K562 (cell line): ENCODE measurements at regions not wholly inside any gene's neighbourhood (a gene's known extent, or its start where the extent isn't known, plus 50 kb on each side); places are given as distances from the start of the nearest gene placed in this dataset.
A peak's percentile ranks its signal among the peaks of the same experiment; 100 is the strongest.

ENCODE experiments used
- ATAC-seq: fragments of 200-7000 bp; cut with Tn5 transposase; 3 replicates; pipeline ENCODE4 v1.9.1; 2020; ENCODE audit warnings: moderate library complexity
- BruUV-seq: library from RNA; stranded (reverse); fragments of 400-500 nt; replicated peaks from 2 replicates; lab custom pipeline; 2021; lab: Mats Ljungman, UMichigan
- CTCF ChIA-PET: fragments of 300-600 bp; formaldehyde crosslinking; extraction: SDS; loops from one replicate; lab custom pipeline; 2021; ENCODE audit warnings: low intra/inter-chr PET ratio; lab: Yijun Ruan, JAX
- POLR2A ChIA-PET: fragments of 300-600, 350-650 bp; sonication (Branson Sonifier 250); formaldehyde crosslinking; extraction: SDS; loops from one replicate; lab custom pipeline; 2021; ENCODE audit warnings: antibody characterized with exemption, inconsistent platforms; lab: Yijun Ruan, JAX
- DNase-seq, 4 experiments: peaks; one replicate each; pipeline versions ENCODE4 v3.0.0 to v3.0.0-alpha.2; 2011 to 2018; ENCODE audit warnings: low spot score in 3 of 4, mixed read lengths in 3 of 4; ENCODE audit errors: extremely low read depth in 1 of 4
- FAIRE-seq: peaks from 2 replicates; lab custom pipeline; 2011; peaks lifted over from hg19 to GRCh38; lab: Jason Lieb, UNC
- H2AFZ ChIP-seq: 2 replicates; pipeline ENCODE4 v1.6.0; 2011; ENCODE audit warnings: low read depth, low read length, control low read depth, inconsistent platforms
- H3K27ac ChIP-seq: fragments of 200-600 bp; 3 replicates; pipeline ENCODE4 v1.8.0; 2011; ENCODE audit warnings: low read depth, mild to moderate bottlenecking, control low read depth, inconsistent platforms, low read length, moderate library complexity, mixed read lengths; ENCODE audit errors: extremely low read depth
- H3K27me3 ChIP-seq, 2 experiments: fragments of 300-600 bp in 1 of 2; 2 replicates in 1 of 2; 3 replicates in 1 of 2; pipeline versions ENCODE4 v1.6.0 to v1.8.0; 2011; ENCODE audit warnings: inconsistent platforms in 2 of 2, low read length in 2 of 2, mild to moderate bottlenecking in 1 of 2, mixed read lengths in 1 of 2, moderate library complexity in 1 of 2; ENCODE audit not compliant: control insufficient read depth in 2 of 2, insufficient read depth in 2 of 2
- H3K36me3 ChIP-seq: fragments of 300-600 bp; 3 replicates; pipeline ENCODE4 v1.8.0; 2011; ENCODE audit warnings: mild to moderate bottlenecking, low read length, inconsistent platforms; ENCODE audit not compliant: control insufficient read depth, insufficient read depth
- H3K4me1 ChIP-seq, 2 experiments: fragments of 200-600 bp in 1 of 2; replicated peaks in 1 of 2; 2 replicates in 1 of 2; 3 replicates in 1 of 2; pipeline versions ENCODE4 v1.5.1 to v1.8.0; 2011; ENCODE audit warnings: inconsistent platforms in 2 of 2, low read length in 2 of 2, mild to moderate bottlenecking in 1 of 2, mixed read lengths in 1 of 2, moderate library complexity in 1 of 2; ENCODE audit not compliant: control insufficient read depth in 2 of 2, insufficient read depth in 2 of 2
- H3K4me2 ChIP-seq: 2 replicates; pipeline ENCODE4 v1.6.1; 2011; ENCODE audit warnings: low read length, control low read depth, inconsistent platforms, mixed read lengths; ENCODE audit not compliant: insufficient read depth
- H3K4me3 ChIP-seq: fragments of 200-600 bp; sonication (generic), shearing (Covaris generic); 2 replicates; pipeline ENCODE4 v1.5.1; 2016; ENCODE audit warnings: control low read depth, inconsistent platforms
- H3K79me2 ChIP-seq: fragments of 200-600 bp; 3 replicates; pipeline ENCODE4 v1.8.0; 2011; ENCODE audit warnings: low read length, inconsistent platforms; ENCODE audit not compliant: control insufficient read depth, insufficient read depth
- H3K9ac ChIP-seq, 2 experiments: 2 replicates each; pipeline versions ENCODE4 v1.6.0 to v1.6.1; 2011; ENCODE audit warnings: low read depth in 2 of 2, low read length in 2 of 2, control low read depth in 1 of 2, inconsistent platforms in 1 of 2, mild to moderate bottlenecking in 1 of 2, mixed read lengths in 1 of 2; ENCODE audit not compliant: insufficient read depth in 1 of 2
- H3K9me1 ChIP-seq: one replicate; pipeline ENCODE4 v1.6.0; 2011; ENCODE audit warnings: inconsistent platforms, mild to moderate bottlenecking, low read length, moderate library complexity; ENCODE audit not compliant: control insufficient read depth, insufficient read depth
- H3K9me3 ChIP-seq: replicated peaks from 2 replicates; pipeline ENCODE4 v1.5.1; 2011; ENCODE audit warnings: low read depth, low read length, inconsistent platforms; ENCODE audit not compliant: control insufficient read depth, insufficient read depth
- H4K20me1 ChIP-seq: replicated peaks from 2 replicates; pipeline ENCODE4 v1.6.1; 2011; ENCODE audit warnings: low read length, inconsistent platforms, mixed read lengths; ENCODE audit not compliant: control insufficient read depth, insufficient read depth
- CTBP1 ChIP-seq: fragments of 450-650 bp; IDR thresholded peaks from 2 replicates; pipeline ENCODE4 v1.6.1; 2016; ENCODE audit warnings: borderline replicate concordance
- KAT8 ChIP-seq: fragments of 450-650 bp; IDR thresholded peaks from 2 replicates; pipeline ENCODE4 v1.6.1; 2016; ENCODE audit warnings: low read depth, mild to moderate bottlenecking
- NFIC ChIP-seq: fragments of 450-650 bp; IDR thresholded peaks from 2 replicates; pipeline ENCODE4 v1.6.1; 2017; ENCODE audit warnings: mild to moderate bottlenecking, inconsistent platforms
- TARDBP ChIP-seq: fragments of 450-650 bp; IDR thresholded peaks from 2 replicates; pipeline ENCODE4 v1.6.1; 2016
- ZNF431 ChIP-seq: sonication (generic); formaldehyde crosslinking; IDR thresholded peaks from 2 replicates; pipeline ENCODE4 v1.8.0; 2022; ENCODE audit warnings: mild to moderate bottlenecking, missing genetic modification reagents
- WGBS: fragments of 100-300 bp; shearing (Covaris generic); methylation state at CpG from one replicate; pipeline ENCODE4 v1.1.6; 2016; ENCODE audit warnings: low coverage, mixed read lengths; ENCODE audit not compliant: insufficient coverage; ENCODE audit errors: missing lambda C conversion rate; 5-methylcytosine and 5-hydroxymethylcytosine counted together
- in situ Hi-C: fragments of 300-500 bp; cut with MboI; formaldehyde crosslinking; loops from 4 replicates; pipeline ENCODE4 v1.15.0; 2018; ENCODE audit warnings: inconsistent platforms, mixed read lengths
- intact Hi-C: fragments of 100-400 bp; cut with micrococcal nuclease; formaldehyde crosslinking; loops from 2 replicates; pipeline ENCODE4 v1.14.2; 2022
- TF ChIP-seq, protein P1 (sequence below): sonication (generic); formaldehyde crosslinking; IDR thresholded peaks from 2 replicates; pipeline ENCODE4 v1.8.0; 2022; ENCODE audit warnings: missing genetic modification reagents, mild to moderate bottlenecking, borderline replicate concordance

GRCh38 chr21:32940079-32941014 lies 85.4 kb upstream of the OLIG2 start (continued):
- TF ChIP-seq, protein P1, sequence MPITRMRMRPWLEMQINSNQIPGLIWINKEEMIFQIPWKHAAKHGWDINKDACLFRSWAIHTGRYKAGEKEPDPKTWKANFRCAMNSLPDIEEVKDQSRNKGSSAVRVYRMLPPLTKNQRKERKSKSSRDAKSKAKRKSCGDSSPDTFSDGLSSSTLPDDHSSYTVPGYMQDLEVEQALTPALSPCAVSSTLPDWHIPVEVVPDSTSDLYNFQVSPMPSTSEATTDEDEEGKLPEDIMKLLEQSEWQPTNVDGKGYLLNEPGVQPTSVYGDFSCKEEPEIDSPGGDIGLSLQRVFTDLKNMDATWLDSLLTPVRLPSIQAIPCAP = no peak
- TF ChIP-seq ZNF431 = no peak

DNA sequence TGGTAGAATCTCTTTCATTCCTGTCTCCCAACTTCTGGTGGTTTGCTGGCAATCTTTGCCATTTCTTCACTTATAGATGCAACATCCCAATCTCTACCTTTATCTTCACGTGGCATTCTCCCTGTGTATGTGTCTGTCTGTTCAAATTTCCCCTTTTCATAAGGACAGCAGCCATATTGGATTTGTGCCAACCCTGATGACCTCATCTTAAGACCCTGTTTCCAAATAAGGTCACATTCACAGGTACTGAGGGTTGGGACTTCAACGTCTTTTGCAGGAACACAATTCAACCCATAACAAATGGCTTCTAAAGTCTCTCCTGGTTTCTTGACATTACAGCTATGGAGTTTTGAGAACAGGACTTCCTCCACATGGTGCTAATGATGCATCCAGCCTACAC lies 84.5 kb upstream of the OLIG2 start:
- H3K4me1 ChIP-seq = no peaks in the 10 kb centered on the region
- peaks cover 14 to 21% of the 10 kb centered on the region in 2 experiments; a peak in 4 of 5 replicates for H3K27me3 ChIP-seq
- H3K9ac ChIP-seq = no peak overlapping the region
- BruUV-seq = no TSS peak
- WGBS = 2% methylated on average over 2 of the region's 2 CpGs
- ChIA-PET POLR2A (no interaction called here), CTCF (interaction anchor here (0.7 to 2.5 kb wide), 2 partner anchors 253 to 255 kb away, joined by 3 to 12 read pairs; no protein-coding TSS in a partner anchor)
- no peaks in the 10 kb centered on the region for H3K36me3 ChIP-seq
- TF ChIP-seq KAT8 = no peak
- 0 out of 2 replicates have a peak, but pooled peaks have one; percentile 34 for TF ChIP-seq NFIC
- no peak for TF ChIP-seq TARDBP
- no peak for TF ChIP-seq CTBP1
- no peaks in the 10 kb centered on the region for H4K20me1 ChIP-seq
- no peak overlapping the region for H2AFZ ChIP-seq
- ATAC-seq (no peak), FAIRE-seq (no peak), DNase-seq (no peak)
- intact Hi-C loops = loop anchor here (5.0 kb wide), 1 partner anchor 506 kb away; no protein-coding TSS in a partner anchor
- no peak overlapping the region for H3K27ac ChIP-seq
- no peaks in the 10 kb centered on the region for H3K79me2 ChIP-seq
- in situ Hi-C loops = loop anchor here (5.0 kb wide), 1 partner anchor 256 kb away; no protein-coding TSS in a partner anchor
- no peak overlapping the region for H3K4me3 ChIP-seq
- no peak overlapping the region for H3K4me2 ChIP-seq
- no peaks in the 10 kb centered on the region for H3K9me3 ChIP-seq
- H3K9me1 ChIP-seq = no peaks in the 10 kb centered on the region
